ENCODE measurements at regions not wholly inside any gene's neighbourhood (a gene's known extent, or its start where the extent isn't known, plus 50 kb on each side); places are given as distances from the start of the nearest gene placed in this dataset.

GRCh38 chr21:35927262-35927661 is 133.1 kb downstream of the SETD4 start:
- no peak for TF ChIP-seq GABPA (IDR thresholded peaks at IDR 0.05; ENCODE audit: low read depth)
- no peak for TF ChIP-seq POLR2AphosphoS5 (IDR thresholded peaks at IDR 0.05; ENCODE audit: low read depth)
- TF ChIP-seq CTCF (IDR thresholded peaks at IDR 0.05; ENCODE audit: insufficient read depth, low read length) = no peak
- no peak for TF ChIP-seq SPI1 (IDR thresholded peaks at IDR 0.05; ENCODE audit: borderline replicate concordance, low read depth)
- no peak for TF ChIP-seq REST (IDR thresholded peaks at IDR 0.05; ENCODE audit: insufficient replicate concordance, low read depth)
- Histone ChIP-seq H3K27ac (replicated peaks) (no peak overlapping the region), H3K4me3 (replicated peaks; ENCODE audit: insufficient read depth, low read length) (no peak overlapping the region), H3K27me3 (ENCODE audit: insufficient read depth, poor library complexity, severe bottlenecking) (no peaks in the 10 kb centered on the region)
- DNase-seq (ENCODE audit: low read depth in 1 of 2, low spot score in 1 of 2) = no peak

GRCh38 chr21:35926003-35926740 is 134.2 kb downstream of the SETD4 start:
- no peak for TF ChIP-seq SPI1 (IDR thresholded peaks at IDR 0.05; ENCODE audit: borderline replicate concordance, low read depth)
- no peak for TF ChIP-seq GABPA (IDR thresholded peaks at IDR 0.05; ENCODE audit: low read depth)

GRCh38 chr21:35925497-35925896 is 134.8 kb downstream of the SETD4 start:
- no peak for DNase-seq (ENCODE audit: low read depth in 1 of 2, low spot score in 1 of 2)
- TF ChIP-seq SPI1 (IDR thresholded peaks at IDR 0.05; ENCODE audit: borderline replicate concordance, low read depth) = no peak
- Histone ChIP-seq H3K27me3 (ENCODE audit: insufficient read depth, poor library complexity, severe bottlenecking) (no peaks in the 10 kb centered on the region), H3K27ac (replicated peaks) (no peak overlapping the region), H3K4me3 (replicated peaks; ENCODE audit: insufficient read depth, low read length) (no peak overlapping the region)

More at GRCh38 chr21:35926003-35926740, 134.2 kb downstream of the SETD4 start:
- Histone ChIP-seq H3K4me3 (replicated peaks; ENCODE audit: insufficient read depth, low read length) (no peak overlapping the region), H3K27ac (replicated peaks) (no peak overlapping the region), H3K27me3 (ENCODE audit: insufficient read depth, poor library complexity, severe bottlenecking) (no peaks in the 10 kb centered on the region)
- DNase-seq (ENCODE audit: low read depth in 1 of 2, low spot score in 1 of 2) = no peak

- no peaks in the 10 kb centered on the region for H3K27me3 ChIP-seq (ENCODE audit: insufficient read depth, poor library complexity, severe bottlenecking)
These were observed 135.5 kb downstream of the SETD4 start for GRCh38 chr21:35924714-35925301.

More at GRCh38 chr21:35924714-35925301, 135.5 kb downstream of the SETD4 start:
- H3K27ac ChIP-seq (replicated peaks) = no peak overlapping the region
- TF ChIP-seq REST (IDR thresholded peaks at IDR 0.05; ENCODE audit: insufficient replicate concordance, low read depth) (no peak), CTCF (IDR thresholded peaks at IDR 0.05; ENCODE audit: insufficient read depth, low read length) (no peak), SPI1 (IDR thresholded peaks at IDR 0.05; ENCODE audit: borderline replicate concordance, low read depth) (no peak), GABPA (IDR thresholded peaks at IDR 0.05; ENCODE audit: low read depth) (no peak), POLR2AphosphoS5 (IDR thresholded peaks at IDR 0.05; ENCODE audit: low read depth) (no peak)
- H3K4me3 ChIP-seq (replicated peaks; ENCODE audit: insufficient read depth, low read length) = no peak overlapping the region
- DNase-seq (ENCODE audit: low read depth in 1 of 2, low spot score in 1 of 2) = peak in 1 of 2 experiments; percentile 28

Measured in HL-60 (cell line).